ENCODE measurements at regions not wholly inside any gene's neighbourhood (a gene's known extent, or its start where the extent isn't known, plus 50 kb on each side); places are given as distances from the start of the nearest gene placed in this dataset.

DNA sequence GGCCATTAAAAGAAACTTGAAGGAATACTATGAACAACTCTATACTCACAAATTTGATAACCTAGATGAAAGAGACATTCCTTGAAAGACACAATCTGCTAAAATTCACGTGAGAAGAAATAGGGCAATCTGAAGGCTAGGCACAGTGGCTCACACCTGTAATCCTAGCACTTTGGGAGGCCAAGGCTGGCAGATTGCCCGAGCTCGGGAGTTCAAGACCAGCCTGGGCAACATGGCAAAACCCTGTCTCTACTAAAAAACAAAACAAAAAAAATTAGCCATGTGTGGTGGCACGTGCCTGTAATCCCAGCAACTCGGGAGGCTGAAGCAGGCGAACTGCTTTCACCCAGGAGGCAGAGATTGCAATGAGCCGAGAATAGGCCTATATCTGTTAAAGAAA lies 104.8 kb downstream of the HES1 start:
- H3K4me1 Mint-ChIP-seq (ENCODE audit: low read depth) = no peaks in the 10 kb centered on the region
- DNase-seq = no peak
- no peak overlapping the region for H3K4me3 Mint-ChIP-seq
- peaks cover 27% of the 10 kb centered on the region for H3K27me3 Mint-ChIP-seq (ENCODE audit: insufficient read depth)
- peaks cover 4% of the 10 kb centered on the region; the same call in 1 of the 2 replicates for H3K9me3 Mint-ChIP-seq
- TF ChIP-seq, protein P1, sequence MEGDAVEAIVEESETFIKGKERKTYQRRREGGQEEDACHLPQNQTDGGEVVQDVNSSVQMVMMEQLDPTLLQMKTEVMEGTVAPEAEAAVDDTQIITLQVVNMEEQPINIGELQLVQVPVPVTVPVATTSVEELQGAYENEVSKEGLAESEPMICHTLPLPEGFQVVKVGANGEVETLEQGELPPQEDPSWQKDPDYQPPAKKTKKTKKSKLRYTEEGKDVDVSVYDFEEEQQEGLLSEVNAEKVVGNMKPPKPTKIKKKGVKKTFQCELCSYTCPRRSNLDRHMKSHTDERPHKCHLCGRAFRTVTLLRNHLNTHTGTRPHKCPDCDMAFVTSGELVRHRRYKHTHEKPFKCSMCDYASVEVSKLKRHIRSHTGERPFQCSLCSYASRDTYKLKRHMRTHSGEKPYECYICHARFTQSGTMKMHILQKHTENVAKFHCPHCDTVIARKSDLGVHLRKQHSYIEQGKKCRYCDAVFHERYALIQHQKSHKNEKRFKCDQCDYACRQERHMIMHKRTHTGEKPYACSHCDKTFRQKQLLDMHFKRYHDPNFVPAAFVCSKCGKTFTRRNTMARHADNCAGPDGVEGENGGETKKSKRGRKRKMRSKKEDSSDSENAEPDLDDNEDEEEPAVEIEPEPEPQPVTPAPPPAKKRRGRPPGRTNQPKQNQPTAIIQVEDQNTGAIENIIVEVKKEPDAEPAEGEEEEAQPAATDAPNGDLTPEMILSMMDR (IDR thresholded peaks at IDR 0.05) = no peak
- no peaks in the 10 kb centered on the region for H3K36me3 Mint-ChIP-seq (ENCODE audit: low read depth)
- no peak overlapping the region for H3K27ac Mint-ChIP-seq

DNA sequence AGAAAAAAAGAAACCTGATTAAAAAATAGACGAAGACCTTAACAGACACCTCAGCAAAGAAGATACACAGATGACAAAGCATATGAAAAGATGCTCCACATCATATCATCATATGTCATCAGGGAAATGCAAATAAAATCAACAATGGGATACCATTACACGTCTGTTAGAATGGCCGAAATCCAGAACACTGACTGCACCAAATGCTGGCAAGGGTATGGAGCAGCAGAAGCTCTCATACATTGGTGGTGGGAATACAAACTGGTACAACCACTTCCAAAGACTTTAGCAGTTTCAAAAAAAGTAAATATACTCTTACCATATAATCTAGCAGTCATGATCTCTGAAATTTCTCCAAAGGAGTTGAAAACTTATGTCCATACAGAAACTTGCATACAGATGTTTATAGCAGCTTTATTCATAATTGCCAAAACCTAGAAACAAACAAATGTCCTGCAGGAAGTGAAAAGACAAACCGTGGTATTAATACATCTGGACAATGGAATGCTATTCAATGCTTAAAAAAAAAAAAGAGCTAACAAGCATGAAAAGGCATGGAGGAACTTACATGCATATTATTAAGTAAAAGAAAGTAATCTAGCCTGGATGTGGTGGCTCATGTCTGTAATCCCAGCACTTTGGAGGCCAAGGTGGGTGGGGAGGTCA lies 107.4 kb downstream of the HES1 start:
- no peak overlapping the region for H3K4me3 Mint-ChIP-seq
- H3K9me3 Mint-ChIP-seq = no peaks in the 10 kb centered on the region
- no peaks in the 10 kb centered on the region for H3K4me1 Mint-ChIP-seq (ENCODE audit: low read depth)
- H3K27ac Mint-ChIP-seq = no peak overlapping the region
- DNase-seq = no peak
- TF ChIP-seq, protein P1 (IDR thresholded peaks at IDR 0.05) = no peak
- peaks cover 25% of the 10 kb centered on the region for H3K27me3 Mint-ChIP-seq (ENCODE audit: insufficient read depth)
- no peaks in the 10 kb centered on the region for H3K36me3 Mint-ChIP-seq (ENCODE audit: low read depth)

DNA sequence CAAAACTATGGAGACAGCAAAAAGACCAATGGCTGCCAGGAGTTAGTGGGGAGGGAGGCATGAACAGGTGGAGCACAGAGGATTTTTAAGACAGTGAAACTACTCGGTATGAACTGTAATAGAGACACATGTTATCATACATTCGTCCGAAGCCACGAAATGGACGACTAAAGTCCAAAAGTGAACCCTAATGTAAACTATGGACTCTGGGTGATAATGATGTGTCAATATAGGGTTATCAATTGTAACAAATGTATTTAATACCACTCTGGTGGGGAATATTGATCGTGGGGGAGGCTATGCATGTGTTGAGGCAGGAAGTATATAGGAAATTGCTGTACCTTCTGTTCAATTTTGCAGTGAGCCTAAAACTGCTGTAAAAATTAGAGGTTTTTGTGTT lies 107.0 kb downstream of the CPN2 start:
- Mint-ChIP-seq H3K27me3 (ENCODE audit: insufficient read depth) (peaks cover 32% of the 10 kb centered on the region), H3K4me1 (ENCODE audit: low read depth) (no peaks in the 10 kb centered on the region), H3K36me3 (ENCODE audit: low read depth) (no peaks in the 10 kb centered on the region), H3K4me3 (no peak overlapping the region), H3K27ac (no peak overlapping the region), H3K9me3 (no peaks in the 10 kb centered on the region)
- no peak for DNase-seq
- TF ChIP-seq, protein P1 (IDR thresholded peaks at IDR 0.05) = no peak

DNA sequence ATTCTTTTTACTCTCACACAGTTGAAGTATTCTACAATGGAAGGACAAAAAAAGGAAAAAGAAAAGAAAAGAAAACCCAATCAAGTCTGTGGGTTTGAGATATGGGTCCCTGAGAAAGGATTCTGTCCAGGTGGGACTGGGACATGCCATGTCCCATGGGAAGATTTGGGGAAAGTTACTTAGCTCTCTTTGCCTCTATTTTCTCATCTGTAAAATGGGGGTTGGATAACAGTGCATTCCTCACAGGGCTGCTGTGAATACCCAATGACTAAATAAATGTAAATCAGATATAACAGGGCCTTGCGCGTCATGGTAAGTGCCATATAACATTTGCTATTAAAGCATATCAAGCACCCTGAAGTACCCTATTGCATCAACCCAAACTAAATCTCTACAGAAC lies 105.7 kb downstream of the CPN2 start:
- Mint-ChIP-seq H3K36me3 (ENCODE audit: low read depth) (no peaks in the 10 kb centered on the region), H3K27ac (no peak overlapping the region), H3K4me1 (ENCODE audit: low read depth) (no peaks in the 10 kb centered on the region), H3K4me3 (no peak overlapping the region), H3K9me3 (no peaks in the 10 kb centered on the region), H3K27me3 (ENCODE audit: insufficient read depth) (peaks cover 34% of the 10 kb centered on the region)
- no peak for DNase-seq
- TF ChIP-seq, protein P1 (IDR thresholded peaks at IDR 0.05) = no peak

DNA sequence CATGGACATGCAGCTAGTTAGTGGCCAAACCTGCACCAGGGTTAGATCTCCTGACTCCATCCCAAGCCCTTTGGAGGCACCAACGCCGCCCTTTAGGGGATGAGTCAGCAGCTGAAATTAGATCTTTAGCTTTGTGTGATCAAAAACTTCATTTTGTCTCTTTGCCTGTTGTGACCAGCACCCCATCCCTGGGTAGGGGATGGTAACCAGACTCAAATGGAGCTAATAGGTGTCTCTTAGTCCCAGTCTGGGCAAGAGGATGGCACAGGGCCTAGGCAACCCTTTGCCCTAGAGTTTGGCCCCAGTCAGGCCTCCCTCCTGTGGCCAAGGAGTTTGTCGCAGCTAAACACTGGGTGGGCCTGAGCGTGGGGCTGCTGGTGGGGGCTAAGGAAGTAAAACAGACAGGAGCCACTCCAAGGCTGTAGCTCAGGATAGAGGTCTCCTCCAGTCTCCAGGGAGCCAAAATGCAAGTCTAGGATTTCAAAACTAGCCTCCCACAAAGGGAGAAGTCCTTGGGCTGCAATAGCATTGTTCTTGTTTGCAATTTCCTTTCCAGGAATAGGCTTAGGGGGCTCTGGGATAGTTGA lies 105.1 kb downstream of the CPN2 start:
- no peak for DNase-seq

More for the DNA sequence above, 105.1 kb downstream of the CPN2 start:
- TF ChIP-seq, protein P1 (IDR thresholded peaks at IDR 0.05) = no peak
- no peaks in the 10 kb centered on the region for H3K4me1 Mint-ChIP-seq (ENCODE audit: low read depth)
- H3K36me3 Mint-ChIP-seq (ENCODE audit: low read depth) = no peaks in the 10 kb centered on the region
- peaks cover 33% of the 10 kb centered on the region for H3K27me3 Mint-ChIP-seq (ENCODE audit: insufficient read depth)
- H3K9me3 Mint-ChIP-seq = no peaks in the 10 kb centered on the region
- no peak overlapping the region for H3K4me3 Mint-ChIP-seq
- H3K27ac Mint-ChIP-seq = no peak overlapping the region
